BLaER1 (cell line): ENCODE measurements at regions not wholly inside any gene's neighbourhood (a gene's known extent, or its start where the extent isn't known, plus 50 kb on each side); places are given as distances from the start of the nearest gene placed in this dataset.

ENCODE experiments used
- H3K27ac ChIP-seq: shearing (Covaris generic); formaldehyde crosslinking; 2 replicates; pipeline ENCODE4 v1.8.1; 2022
- H3K27me3 ChIP-seq: shearing (Covaris generic); formaldehyde crosslinking; 2 replicates; pipeline ENCODE4 v1.8.1; 2022
- H3K36me3 ChIP-seq: shearing (Covaris generic); formaldehyde crosslinking; 2 replicates; pipeline ENCODE4 v1.8.1; 2022
- H3K4me1 ChIP-seq: shearing (Covaris generic); formaldehyde crosslinking; 2 replicates; pipeline ENCODE4 v1.8.1; 2022
- H3K4me2 ChIP-seq: shearing (Covaris generic); formaldehyde crosslinking; 2 replicates; pipeline ENCODE4 v1.8.1; 2022
- H3K4me3 ChIP-seq: shearing (Covaris generic); formaldehyde crosslinking; 2 replicates; pipeline ENCODE4 v1.8.1; 2022
- H3K9ac ChIP-seq: shearing (Covaris generic); formaldehyde crosslinking; 2 replicates; pipeline ENCODE4 v1.8.1; 2022
- H3K9me3 ChIP-seq: shearing (Covaris generic); formaldehyde crosslinking; 2 replicates; pipeline ENCODE4 v1.8.1; 2022
- H4K20me1 ChIP-seq: shearing (Covaris generic); formaldehyde crosslinking; 2 replicates; pipeline ENCODE4 v1.8.1; 2022
- Cebpa-rat ChIP-seq: shearing (Covaris generic); IDR thresholded peaks from 2 replicates; pipeline ENCODE4 v1.8.1; 2022

- H3K4me2 ChIP-seq = no peak overlapping the region
- H3K4me3 ChIP-seq = no peak overlapping the region
- TF ChIP-seq Cebpa-rat = no peak
- no peak overlapping the region for H3K9ac ChIP-seq
- no peaks in the 10 kb centered on the region for H3K4me1 ChIP-seq
- H4K20me1 ChIP-seq = no peaks in the 10 kb centered on the region
- no peaks in the 10 kb centered on the region for H3K36me3 ChIP-seq
- H3K27me3 ChIP-seq = peaks cover 44% of the 10 kb centered on the region
- no peaks in the 10 kb centered on the region for H3K9me3 ChIP-seq
- no peak overlapping the region for H3K27ac ChIP-seq
Measured at GRCh38 chrX:79089896-79090584, 54.4 kb upstream of the GPR174 start.

GRCh38 chrX:79094075-79094832 lies 50.2 kb upstream of the GPR174 start:
- Histone ChIP-seq H4K20me1 (no peaks in the 10 kb centered on the region), H3K9ac (no peak overlapping the region), H3K36me3 (no peaks in the 10 kb centered on the region), H3K27ac (no peak overlapping the region), H3K4me1 (no peaks in the 10 kb centered on the region), H3K9me3 (no peaks in the 10 kb centered on the region), H3K4me2 (no peak overlapping the region), H3K27me3 (peaks cover 77% of the 10 kb centered on the region), H3K4me3 (no peak overlapping the region)
- no peak for TF ChIP-seq Cebpa-rat
